CD4-positive, alpha-beta T cell treated with Interleukin-15 for 1 hour (primary cell): ENCODE measurements at regions not wholly inside any gene's neighbourhood (a gene's known extent, or its start where the extent isn't known, plus 50 kb on each side); places are given as distances from the start of the nearest gene placed in this dataset.

ENCODE experiments used
- DNase-seq: peaks from one replicate; pipeline ENCODE4 v3.0.0-alpha.2; 2020

DNA sequence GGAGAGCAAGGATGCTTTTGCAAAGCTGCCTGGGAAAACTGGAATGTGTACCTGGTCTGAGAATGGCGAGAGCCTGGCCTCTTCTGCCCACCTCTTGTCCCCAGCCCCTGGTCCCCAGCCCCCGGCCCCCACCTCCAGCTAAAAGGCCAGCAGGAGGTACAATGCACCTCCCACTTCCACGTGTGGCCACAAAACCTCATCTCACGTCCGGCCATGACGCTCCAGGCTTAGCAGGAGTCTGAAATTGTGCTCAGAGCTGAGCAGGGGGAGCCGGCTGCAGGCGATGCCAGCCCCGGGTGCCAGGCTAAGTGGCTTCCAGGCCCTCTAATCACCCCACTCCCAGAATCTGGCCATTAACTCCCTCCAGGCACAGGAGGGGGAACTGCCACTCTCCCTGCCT is 83.1 kb upstream of the PRR20G start:
- no peak for DNase-seq

DNA sequence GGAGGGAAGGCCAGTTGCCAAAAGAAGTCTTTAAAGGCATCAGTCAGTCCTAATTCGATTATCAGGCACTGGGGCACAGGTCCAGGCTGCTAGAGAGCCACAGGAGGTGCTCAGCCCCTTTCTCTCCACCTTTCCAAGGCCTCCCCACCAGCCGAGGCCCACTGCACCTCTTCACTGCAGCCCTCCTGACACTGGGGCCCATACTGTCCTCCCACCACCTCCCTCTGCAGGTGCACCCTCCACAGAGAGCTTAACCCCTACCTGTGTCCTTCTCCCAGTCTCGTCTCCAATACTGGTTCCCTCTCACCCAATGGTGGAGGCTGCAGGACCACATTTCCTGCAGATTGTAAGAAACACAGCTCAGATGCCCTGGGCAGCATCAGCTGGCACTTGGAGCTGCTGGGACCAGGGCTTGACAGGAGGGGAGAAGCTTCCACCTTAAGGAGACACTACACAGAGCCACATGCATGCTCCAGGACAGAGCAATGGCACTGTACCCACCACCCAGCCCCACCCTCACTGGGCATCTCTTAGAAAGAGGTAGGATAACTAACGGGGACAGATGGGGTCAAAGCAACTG is 81.6 kb upstream of the PRR20G start:
- no peak for DNase-seq

DNA sequence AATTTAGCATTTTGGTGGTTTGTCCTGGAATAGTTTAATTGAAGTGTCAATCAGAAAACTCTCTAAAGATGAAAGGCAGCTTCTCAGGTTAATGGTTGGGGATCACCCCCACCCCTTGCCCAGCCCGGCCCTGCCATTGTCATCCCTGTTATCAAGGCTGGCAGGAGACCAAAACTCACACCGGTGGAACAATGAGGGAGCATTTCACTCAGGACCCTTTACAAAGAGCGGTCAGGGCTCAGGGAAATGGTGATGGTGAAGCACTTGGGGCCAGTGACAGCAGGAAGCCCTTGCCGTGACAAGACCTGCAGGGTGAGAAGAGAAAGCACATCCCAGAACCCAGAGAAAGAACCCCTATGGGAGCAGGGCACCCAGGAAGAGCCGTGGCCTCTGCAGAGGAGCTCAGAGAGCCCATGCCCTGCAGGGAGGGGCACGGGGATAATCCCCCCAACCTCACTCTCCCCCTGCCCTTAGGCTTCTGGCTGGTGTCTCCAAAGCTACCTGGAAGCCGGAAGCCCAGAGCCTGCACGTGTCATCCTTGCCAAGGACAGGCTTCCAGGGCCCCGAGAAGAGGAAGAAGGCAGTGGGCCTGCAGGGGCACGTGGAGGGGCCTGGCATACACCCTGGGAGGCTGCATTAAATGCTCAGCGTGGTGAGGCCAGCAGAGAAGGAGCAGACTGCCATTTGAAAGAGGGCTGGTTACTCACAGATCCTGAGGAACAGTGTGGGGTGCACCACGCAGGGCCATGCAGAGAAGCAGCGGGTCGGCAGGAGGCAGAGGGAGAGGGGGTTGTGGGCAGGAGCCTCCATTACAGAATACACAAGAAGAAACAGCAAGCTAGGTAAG is 80.6 kb upstream of the PRR20G start:
- DNase-seq, result no peak

DNA sequence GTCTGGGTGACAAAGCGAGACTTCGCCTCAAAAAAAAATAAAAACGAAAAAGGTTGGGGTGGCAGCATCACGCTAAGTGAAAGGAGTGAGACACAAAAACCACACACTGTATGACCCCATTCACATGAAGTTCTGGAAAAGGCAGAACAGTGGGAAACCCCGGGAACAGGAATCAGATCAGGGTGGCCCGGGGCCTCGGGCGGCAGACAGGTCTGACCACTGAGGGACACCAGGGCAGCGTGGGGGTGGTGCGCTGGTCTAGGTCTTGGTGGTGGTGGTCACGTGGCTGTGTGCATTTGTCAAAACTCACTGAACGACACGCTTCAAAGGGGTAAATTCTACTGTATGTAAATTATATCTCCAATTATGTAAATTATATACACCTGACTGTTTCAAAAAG is 79.7 kb upstream of the PRR20G start:
- no peak for DNase-seq

DNA sequence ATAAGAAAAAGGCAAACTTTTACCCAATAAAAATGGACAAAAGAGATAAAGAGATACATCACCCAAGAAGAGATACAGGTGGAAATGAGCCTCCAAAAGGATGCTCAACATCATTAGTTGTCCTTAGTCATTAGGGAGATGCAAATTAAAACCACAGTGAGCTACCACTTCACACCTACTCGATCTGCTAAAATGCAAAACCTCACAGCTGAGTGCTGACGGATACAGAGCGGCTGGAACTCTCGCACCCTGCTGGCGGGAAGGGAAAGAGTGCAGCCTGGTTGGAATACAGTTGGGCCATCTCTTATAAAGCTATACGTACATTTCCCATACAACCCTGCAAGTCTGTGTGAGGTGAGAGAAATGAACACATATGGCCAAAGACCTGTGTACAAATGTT is 78.5 kb upstream of the PRR20G start:
- DNase-seq, result no peak

DNA sequence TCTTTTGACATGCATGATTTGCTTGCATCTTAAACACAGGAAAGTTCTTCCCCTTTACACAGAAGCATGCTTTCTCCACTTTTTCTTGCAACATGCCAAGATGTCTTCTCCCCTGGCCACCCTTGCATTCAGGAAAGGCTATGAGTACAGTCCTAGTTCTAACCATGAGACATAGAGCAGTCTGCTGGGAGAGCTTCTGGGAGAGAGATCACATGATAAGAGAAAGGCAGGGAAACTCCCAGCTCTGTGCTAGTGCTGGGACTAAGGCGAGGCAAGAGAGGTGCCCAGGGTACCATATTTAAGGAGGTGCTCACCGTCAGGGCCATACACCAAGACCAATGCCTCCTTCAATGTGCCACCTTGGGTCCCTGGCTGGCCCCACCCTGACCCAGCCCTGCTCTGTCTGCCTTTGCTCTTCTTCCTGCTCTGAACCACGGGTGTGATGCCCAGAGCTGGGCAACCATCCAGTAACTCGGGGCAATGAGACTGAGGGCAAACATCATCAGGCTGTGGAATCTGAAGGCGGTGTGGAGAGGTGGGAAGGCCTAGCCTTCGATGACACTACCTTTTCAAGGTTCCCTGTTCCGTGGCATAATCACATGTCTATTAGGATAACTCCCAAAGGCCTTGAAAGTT is 77.4 kb upstream of the PRR20G start:
- no peak for DNase-seq

DNA sequence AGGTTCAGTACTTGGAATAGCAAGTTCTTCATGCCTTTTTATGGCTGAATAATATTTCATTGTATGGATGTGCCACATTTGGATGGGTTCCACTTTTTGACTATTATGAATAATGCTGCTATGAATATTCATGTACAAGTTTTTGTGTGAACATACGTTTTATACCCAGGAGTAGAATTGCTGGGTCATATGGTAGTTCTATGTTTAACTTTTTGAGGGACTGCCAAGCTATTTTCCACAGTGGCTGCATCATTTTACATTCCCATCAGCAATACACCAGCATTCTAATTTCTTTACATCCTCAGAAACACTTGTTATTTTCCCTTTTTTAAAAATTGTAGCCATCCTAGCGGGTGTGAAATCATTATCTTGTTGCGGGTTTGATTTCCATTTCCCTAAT is 76.0 kb upstream of the PRR20G start:
- no peak for DNase-seq

DNA sequence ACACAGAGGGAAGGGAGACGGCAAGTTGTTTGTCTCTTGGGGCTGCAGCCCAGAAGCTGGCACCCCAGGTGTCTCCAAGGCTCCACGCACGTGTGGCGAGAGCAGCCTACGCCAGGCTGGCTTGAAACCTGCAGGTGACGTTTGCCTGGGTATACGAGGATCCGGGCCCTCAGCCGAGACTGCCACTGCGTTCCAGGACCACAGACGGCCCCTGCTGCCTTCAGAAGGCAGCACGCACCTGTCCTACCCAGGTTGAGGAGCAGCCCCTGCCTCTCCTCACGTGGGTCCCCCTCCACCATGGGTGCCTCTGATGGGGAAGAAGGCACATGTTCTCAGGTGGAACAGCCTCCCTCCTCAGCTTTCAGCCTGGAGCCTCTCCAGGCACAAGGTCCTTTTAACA is 75.3 kb upstream of the PRR20G start:
- DNase-seq, result no peak

DNA sequence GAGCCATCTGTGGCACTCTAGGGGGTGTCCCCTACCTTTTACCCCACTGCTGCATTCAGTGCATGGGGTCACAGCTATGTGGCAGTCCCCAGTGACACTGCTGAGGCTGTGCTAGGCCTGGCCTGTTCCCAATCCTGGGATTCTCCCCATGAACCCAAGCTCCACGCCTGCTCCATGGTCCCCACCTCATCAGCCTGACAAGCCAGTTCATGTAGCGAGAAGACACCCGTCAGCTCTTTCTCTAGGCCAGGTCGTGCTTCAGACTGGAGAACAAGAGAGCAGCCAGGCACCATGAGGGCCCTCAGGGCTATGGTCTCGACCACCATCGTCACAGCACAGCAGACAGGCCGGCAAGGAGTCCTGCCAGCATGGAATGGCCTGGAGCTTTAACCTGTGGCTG is 72.8 kb upstream of the PRR20G start:
- DNase-seq, result no peak

DNA sequence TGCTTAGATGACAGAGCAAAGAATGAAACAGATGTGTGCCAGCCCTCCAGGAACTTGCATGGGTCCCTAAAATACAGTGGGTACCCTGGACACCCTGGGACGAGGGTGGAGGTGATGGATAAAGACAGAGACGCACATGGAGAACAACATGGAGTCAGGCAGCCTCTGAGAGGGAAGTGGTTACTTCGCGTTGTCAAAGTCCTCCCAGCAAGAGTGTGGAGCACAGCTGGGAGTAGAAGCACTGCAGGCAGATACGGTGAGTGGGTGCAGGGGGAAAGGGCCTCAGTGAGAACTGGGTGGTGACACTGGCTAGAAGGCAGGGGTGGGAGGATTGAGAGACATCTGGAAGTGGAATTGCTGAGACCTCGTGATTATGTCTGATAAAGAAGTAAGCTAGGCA is 70.8 kb upstream of the PRR20G start:
- no peak for DNase-seq

DNA sequence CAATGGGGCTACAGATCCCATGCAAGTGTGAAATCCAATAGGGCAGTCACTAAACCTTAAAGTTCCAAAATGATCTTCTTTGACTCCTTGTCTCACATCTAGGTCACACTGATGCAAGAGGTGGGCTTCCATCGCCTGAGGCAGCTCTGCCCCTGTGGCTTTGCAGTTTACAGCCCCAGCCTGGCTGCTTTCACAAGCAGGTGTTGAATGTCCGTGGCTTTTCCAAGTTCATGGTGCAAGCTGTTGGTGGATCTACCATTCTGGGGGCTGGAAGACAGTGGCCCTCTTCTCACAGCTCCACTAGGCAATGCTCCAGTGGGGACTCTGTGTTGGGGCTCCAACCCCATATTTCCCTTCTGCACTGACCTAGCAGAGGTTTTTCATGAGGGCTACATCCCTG is 68.5 kb upstream of the PRR20G start:
- DNase-seq, result no peak

DNA sequence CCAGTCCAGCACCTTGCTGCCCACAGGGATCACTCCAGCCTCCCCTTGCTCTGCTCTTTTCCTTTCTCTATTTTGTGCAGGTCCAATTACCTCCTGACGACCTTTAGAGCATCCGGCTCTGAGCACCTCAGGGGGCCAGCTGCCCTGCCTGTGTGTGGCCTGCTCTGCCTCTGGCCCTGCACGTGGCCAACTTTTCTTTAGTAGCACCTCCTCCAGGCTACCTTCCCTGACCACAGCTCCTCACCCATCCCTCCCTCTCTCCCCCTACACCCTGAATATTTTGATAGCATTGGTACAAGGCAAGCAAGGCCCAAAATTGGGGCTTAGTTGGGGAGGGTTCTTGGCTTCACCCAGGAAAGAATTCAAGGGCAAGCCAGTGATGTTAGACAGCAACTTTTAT is 66.9 kb upstream of the PRR20G start:
- DNase-seq, result no peak

DNA sequence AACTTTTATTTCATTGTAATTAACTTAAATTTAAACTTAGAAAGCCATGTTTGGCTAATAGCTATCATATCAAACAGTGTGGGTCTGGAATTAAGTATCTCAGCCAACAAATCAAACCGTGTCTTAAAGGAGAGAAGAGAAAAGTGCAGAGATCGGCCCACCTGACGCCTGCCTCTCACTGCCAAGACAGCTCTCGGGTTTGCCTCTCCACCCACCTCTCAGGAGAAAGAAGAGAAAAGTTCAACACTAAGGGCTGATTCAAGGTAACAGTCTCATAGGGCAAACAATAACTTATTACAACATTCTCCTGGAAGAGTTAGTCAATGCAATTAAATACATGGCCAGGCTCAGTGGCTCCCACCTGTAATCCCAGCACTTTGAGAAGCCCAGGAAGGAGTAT is 64.8 kb upstream of the PRR20G start:
- DNase-seq, result no peak

DNA sequence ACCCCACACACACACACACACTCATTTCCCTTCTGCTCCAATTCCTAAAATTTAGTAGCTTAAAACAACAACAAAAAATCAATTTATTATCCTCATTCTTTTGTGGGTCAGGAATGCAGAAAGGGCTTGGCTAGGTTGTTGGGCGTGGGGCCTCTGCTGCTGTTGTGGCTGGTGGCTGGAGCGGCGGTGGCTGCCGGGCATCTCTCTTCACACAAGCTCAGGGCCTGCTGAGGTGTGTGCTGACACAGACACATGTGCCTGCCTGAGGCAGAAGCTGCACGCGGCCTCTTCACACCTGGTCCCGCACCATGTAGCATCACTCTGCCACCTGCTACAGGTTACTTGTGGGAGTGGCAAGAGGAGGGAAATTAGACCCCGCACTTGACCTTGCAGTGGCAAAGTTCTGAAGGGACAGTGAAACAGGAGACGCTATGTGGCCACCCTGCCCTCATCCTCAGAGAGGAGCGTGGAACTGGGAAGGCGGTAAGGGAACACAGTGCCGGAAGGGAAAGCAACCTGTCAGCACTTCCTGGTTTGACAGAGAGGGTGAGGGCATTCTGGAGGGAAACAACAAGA is 64.0 kb upstream of the PRR20G start:
- no peak for DNase-seq

DNA sequence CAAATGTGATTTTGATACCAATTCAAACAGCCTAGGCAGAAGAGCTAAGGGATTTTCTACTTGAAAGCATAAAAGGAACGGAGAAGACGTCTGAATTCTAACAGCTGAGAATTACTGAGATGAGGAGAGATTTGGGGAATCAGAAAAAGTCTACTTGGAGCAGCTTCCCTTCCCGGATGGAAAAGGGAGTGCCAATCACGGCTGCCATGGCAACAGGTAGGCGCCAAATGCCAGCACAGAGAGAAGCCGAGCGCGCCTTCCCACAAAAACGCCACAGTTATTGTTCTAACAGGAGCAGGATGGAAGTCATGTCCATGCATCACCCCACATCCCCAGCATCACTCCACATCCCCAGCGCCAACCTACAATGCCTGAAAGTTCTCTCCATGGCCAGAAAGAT is 63.5 kb upstream of the PRR20G start:
- DNase-seq, result no peak

DNA sequence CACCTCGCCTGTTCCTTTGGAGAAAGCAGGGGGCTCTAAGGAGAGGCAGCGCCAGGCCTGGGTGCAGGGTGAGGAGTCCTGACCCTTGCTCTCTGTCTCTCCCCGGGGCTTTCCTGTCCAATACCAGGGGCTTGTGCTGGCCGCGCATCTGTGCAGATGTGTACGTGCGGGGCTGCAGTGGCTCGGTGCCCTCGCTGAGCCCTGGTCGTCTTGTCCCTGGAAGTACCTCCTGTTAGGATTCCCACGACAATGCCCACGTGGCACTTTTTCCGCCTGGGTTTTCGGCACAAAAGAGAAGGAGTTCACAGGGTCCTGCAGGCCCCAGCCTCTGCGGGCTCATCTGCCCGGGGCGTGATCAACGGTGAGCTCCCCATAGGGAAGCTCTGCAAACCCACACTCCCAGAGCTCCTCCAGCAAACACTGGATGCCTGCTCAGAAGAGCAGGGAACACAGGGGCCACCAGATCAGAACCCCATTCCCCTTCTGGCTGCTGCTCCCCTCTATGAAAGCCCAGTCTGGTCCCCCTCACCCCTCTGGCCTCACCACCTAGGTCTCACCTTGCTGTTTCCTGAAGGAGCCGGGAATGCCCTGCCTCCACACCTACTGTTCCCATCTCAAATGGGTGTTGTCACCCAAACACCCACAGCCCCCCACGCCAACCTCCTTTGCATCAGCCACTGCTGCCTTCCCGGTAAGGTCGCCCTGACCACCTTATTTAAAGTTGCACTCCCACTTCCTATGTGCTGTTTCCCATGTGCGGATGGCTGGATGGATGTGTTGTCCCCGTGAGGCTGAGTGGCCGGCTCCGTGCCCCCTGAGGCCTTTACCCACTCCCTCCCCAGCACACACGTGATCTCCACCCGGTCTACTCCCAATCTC is 62.6 kb upstream of the PRR20G start:
- no peak for DNase-seq

DNA sequence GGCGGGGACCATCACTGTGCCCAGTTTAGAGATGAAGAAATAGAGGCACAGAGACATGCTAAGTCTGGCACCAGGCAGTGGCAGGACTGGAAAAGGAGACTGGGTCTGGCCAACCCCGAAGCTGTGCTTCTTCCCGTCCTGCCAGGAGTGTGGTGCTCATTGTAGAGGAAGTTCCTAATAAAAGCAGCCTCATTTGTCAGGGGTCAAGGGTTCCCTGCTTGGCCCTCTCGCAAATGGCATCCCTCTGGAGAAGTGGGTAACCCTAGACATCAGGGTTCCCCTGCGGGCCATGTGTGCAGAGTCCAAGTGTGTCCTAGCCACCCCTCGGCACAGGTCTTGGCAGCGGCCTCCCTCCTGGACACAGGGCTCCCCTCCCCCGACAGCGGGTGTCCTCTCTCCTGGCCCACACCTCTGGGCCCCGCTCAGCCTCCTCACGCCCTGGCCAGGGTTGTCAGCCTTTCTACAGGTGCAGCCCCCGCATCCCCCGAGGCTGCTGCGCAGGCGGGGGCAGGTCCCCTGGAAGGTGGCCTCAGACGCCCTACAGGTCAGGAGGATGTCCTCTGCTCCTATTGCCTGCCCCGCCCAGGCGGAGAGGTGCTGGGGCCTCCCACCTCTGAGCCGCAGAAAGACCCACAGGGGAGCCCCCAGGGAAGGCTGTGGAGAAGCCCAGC is 61.8 kb upstream of the PRR20G start:
- no peak for DNase-seq

DNA sequence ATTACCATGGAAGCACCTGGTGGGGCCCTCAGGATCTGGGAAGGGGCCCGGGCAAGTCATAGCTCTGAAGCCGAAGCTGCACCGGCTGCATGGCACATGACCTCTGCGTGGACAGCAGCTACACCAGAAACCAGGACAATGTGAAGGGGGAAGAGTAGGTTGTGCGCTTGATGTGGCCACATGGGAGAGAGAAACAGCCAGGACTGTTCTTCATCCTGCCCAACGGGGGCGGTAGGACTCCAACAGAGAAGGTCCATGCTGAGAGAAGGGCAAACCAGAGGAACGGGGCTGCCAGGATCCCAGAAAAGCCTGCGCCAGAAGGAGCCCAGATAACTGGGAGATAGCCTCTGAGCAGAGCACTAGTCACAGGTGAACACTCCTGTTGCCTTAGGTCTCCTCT is 54.9 kb upstream of the PRR20G start:
- no peak for DNase-seq

DNA sequence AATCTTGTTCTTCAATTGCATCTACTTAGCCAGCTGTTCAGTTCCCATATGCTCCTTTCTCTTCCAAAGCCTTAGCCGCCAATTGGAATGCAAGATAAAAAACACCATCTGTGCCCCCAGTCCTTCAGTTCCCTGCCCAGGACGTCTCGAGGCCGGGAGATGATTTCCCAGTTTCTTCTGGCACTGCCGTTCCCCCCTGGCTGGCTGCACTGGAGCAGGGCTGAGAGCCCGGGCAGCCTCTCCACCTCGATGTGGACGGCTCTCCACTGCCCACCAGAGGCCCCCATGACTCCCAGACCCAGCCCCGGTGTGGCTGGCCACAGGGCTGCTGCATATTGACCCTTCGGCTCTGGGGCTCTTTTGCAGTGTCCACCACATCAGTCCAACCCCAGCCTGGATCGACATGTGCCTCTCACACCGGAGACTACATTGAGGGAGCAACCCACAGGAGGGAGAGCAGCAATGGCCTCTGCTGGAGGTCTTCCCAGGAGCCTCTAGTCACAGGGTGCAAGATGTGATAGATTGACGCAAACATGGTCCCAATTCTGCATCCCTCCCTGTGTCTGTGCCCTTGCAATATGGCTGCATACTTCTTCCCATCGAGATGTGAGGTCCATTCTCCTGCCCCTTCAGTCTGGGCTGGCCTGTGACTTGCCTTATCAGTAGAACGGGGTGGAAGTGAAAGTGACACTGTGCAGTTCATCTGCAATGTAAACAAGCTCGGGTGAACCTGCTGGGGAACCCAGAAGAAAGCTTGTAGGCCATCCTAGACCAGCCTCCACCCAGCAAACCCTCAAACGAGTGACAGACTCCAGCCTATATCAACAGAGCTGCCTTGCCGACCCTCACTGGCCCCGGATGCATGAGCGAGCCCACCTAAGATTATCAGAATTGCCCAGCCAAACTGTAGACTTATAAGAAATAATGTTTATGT is 52.3 kb upstream of the PRR20G start:
- no peak for DNase-seq

DNA sequence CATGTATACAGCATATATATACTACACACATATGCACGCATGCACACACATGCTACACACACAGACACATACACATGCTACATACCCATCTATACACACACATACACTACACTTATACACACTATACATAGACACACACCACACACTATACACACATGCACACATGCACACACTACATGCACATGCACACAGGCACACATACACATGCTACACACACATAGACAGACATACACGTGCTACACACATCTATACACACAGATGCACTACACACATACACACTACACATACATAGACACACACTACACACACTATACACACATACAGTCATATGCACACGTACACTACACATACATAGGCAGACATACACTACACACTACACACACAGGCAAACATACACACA is 51.2 kb upstream of the PRR20G start:
- DNase-seq, result no peak

DNA sequence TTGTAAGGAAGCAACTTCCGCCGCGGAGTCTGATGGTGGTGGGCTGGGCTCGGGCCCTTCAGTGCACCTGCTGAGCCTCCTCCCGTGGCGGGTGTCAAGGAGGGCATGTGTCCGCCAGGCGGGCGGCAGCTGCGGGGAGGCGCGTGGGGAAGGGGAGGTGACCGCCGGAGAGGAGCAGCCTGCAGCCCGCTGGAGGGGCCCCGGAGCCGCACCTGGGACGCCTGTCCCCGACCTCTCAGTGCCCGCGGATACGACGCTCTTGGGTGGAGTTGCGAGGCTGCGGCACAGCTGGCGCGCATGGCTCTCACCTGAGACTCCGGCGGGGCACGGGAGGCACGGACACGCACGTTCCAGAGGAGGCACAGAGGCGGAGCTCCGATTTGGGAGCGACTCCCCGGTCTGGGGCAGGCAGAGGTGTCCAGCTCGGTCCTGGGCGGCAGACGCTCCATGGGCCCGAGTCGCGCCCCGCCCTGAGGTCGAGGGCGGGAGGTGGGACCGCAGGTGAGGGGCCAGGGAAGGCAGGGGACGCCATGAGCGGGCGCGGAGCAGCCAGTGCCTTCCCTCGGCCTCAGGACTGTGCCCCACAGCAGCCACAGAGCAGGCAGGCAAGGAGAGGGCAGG is 50.2 kb upstream of the PRR20G start:
- no peak for DNase-seq
